ENCODE measurements at regions not wholly inside any gene's neighbourhood (a gene's known extent, or its start where the extent isn't known, plus 50 kb on each side); places are given as distances from the start of the nearest gene placed in this dataset.

DNA sequence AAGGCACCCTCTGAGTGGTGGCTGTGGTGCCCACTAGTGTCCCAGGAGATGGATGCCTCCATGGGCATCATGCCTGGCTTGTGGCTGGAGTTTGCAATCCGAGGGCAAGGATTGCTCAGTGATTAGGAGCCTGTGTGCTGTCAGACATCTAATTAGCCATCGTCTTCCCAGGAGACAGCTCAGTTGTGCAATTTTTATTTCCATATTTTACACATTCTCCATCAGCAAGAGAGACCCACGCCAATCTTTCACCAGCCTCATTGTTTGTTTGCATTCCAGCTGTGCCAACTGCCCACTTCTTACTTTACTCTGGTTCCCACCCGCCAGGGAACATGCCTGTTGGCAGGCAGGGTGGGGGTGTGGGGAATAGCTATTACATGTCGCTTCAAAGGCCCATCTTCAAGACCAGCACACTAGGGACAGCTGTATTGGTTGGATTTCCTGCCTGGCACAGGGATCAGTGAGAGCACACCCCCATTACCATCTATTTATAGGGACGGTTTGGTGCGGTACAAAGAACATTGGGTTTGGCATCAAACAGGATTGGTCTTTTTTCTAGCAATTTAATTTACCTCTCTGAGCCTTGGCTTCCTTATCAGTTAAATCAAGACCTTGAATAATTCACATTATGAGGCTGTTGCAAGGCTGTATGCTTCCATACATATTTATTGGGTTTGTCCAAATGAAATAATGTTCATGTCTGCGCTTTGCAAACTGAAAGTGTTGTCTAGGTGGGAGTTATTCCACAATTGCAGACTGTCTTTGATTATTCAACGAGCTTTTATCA, 80.7 kb upstream of the NAV2 start:
- Mint-ChIP-seq H3K9me3 (ENCODE audit: unreplicated experiment) (peaks cover 4% of the 10 kb centered on the region), H3K36me3 (ENCODE audit: low read depth, unreplicated experiment) (no peaks in the 10 kb centered on the region), H3K4me3 (ENCODE audit: unreplicated experiment) (no peak overlapping the region), H3K27me3 (ENCODE audit: unreplicated experiment) (peaks cover 1% of the 10 kb centered on the region), H3K27ac (ENCODE audit: unreplicated experiment) (no peak overlapping the region), H3K4me1 (ENCODE audit: unreplicated experiment) (peaks cover 6% of the 10 kb centered on the region)
- TF ChIP-seq, protein P1, sequence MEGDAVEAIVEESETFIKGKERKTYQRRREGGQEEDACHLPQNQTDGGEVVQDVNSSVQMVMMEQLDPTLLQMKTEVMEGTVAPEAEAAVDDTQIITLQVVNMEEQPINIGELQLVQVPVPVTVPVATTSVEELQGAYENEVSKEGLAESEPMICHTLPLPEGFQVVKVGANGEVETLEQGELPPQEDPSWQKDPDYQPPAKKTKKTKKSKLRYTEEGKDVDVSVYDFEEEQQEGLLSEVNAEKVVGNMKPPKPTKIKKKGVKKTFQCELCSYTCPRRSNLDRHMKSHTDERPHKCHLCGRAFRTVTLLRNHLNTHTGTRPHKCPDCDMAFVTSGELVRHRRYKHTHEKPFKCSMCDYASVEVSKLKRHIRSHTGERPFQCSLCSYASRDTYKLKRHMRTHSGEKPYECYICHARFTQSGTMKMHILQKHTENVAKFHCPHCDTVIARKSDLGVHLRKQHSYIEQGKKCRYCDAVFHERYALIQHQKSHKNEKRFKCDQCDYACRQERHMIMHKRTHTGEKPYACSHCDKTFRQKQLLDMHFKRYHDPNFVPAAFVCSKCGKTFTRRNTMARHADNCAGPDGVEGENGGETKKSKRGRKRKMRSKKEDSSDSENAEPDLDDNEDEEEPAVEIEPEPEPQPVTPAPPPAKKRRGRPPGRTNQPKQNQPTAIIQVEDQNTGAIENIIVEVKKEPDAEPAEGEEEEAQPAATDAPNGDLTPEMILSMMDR (IDR thresholded peaks at IDR 0.05; ENCODE audit: unreplicated experiment) = no peak
- no peak for DNase-seq (ENCODE audit: low spot score)

DNA sequence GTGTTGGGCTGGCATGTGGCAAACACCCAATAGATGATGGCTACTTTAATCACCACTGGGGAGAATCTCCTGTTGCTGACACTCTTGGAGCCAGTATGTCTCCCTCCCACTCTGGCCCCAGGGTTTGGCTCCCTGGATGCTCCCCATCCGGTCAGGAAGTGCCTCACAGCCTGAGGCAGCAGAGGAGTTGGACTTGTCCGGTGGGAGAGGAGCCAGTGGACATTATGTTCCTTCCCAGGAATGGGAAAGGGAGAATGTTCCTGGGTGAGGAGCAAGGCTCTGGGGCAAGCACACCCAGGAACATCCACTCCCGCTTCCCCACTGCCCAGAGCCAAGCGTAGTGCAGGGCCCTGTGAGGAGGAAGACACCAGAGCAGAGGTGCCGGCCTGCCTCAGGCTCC, 84.6 kb upstream of the NAV2 start:
- Mint-ChIP-seq H3K4me1 (ENCODE audit: unreplicated experiment) (peaks cover 6% of the 10 kb centered on the region), H3K9me3 (ENCODE audit: unreplicated experiment) (no peaks in the 10 kb centered on the region), H3K27me3 (ENCODE audit: unreplicated experiment) (peaks cover 1% of the 10 kb centered on the region), H3K36me3 (ENCODE audit: low read depth, unreplicated experiment) (no peaks in the 10 kb centered on the region), H3K4me3 (ENCODE audit: unreplicated experiment) (no peak overlapping the region), H3K27ac (ENCODE audit: unreplicated experiment) (no peak overlapping the region)
- TF ChIP-seq, protein P1 (IDR thresholded peaks at IDR 0.05; ENCODE audit: unreplicated experiment) = no peak
- DNase-seq (ENCODE audit: low spot score) = no peak

DNA sequence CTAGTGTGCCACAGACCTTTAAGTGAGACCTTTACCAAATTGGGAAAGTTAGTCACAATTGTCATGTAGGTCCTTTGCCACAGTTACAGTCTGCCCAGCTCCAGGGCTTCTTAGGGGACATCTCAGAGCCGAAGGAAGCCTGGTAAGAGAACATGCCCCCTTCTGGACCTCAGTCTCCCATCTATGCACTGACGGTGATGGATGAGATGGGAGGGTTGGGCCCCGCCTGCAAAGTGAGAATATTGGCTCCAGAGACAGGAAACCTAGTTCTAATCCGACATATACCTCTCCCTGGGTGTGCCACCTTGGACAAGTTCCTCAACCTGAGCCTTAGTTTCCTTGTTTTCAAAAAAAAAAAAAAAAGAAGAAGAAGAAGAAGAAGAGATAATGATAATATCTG, 85.1 kb upstream of the NAV2 start:
- Mint-ChIP-seq H3K9me3 (ENCODE audit: unreplicated experiment) (no peaks in the 10 kb centered on the region), H3K4me1 (ENCODE audit: unreplicated experiment) (peaks cover 6% of the 10 kb centered on the region), H3K27me3 (ENCODE audit: unreplicated experiment) (peaks cover 1% of the 10 kb centered on the region), H3K27ac (ENCODE audit: unreplicated experiment) (no peak overlapping the region), H3K4me3 (ENCODE audit: unreplicated experiment) (no peak overlapping the region), H3K36me3 (ENCODE audit: low read depth, unreplicated experiment) (no peaks in the 10 kb centered on the region)
- TF ChIP-seq, protein P1 (IDR thresholded peaks at IDR 0.05; ENCODE audit: unreplicated experiment) = no peak
- no peak for DNase-seq (ENCODE audit: low spot score)

DNA sequence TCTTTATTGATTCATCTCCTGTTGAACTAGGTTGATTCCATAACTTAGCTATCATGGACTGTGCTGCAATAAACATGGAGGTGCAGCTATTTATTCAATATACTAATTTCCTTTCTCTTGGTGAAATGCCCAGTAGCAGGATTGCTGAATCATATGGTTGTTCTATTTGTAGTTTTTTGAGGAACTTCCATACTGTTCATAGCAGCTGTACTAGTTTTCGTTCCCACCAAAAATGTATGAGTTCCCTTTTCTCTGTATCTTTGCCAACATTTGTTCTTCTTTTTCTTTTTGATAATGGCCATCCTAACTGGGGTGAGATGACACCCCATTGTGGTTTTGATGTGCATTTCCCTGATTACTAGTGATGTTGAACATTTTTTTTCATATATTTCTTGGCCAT, 87.2 kb upstream of the NAV2 start:
- Mint-ChIP-seq H3K27me3 (ENCODE audit: unreplicated experiment) (peaks cover 1% of the 10 kb centered on the region), H3K4me1 (ENCODE audit: unreplicated experiment) (peaks cover 6% of the 10 kb centered on the region), H3K36me3 (ENCODE audit: low read depth, unreplicated experiment) (no peaks in the 10 kb centered on the region), H3K27ac (ENCODE audit: unreplicated experiment) (no peak overlapping the region), H3K4me3 (ENCODE audit: unreplicated experiment) (no peak overlapping the region), H3K9me3 (ENCODE audit: unreplicated experiment) (no peaks in the 10 kb centered on the region)
- TF ChIP-seq, protein P1 (IDR thresholded peaks at IDR 0.05; ENCODE audit: unreplicated experiment) = no peak
- no peak for DNase-seq (ENCODE audit: low spot score)

DNA sequence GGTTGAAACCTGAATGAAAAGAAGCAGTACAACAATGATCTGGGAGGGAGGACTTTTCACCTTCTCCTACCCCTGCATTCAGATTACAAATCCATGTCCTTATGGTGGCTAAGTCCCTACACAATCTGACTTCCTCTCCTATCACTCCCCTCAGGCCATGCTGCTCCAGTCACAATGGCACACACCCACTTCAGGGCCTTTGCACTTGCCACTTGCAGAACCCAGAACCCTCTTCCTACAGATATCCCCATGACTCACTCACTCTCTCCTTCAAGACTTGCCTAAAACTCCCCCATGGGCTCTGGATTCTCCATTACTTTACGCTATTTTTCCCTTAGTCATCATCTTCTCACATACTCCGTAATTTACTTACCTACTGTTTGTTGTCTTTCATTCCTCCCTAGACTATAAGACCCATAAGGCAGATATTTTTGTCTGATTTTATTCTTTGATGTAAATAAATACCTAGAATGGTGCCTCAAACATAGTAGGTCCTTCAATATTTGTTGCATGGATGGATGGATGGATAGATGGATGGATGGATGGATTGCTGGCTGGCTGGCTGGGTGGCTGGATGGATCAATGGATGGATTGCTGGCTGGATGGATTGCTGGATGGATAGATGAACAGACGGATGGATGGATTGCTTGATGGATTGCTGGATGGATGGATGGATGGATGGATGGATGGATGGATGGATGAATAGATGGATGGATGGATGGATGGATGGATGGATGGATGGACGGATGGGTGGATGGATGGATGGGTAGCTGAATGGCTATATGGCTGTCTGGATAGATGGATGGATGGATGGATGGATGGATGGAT, 94.7 kb upstream of the NAV2 start:
- Mint-ChIP-seq H3K4me1 (ENCODE audit: unreplicated experiment) (peaks cover 2% of the 10 kb centered on the region), H3K9me3 (ENCODE audit: unreplicated experiment) (peaks cover 6% of the 10 kb centered on the region), H3K36me3 (ENCODE audit: low read depth, unreplicated experiment) (no peaks in the 10 kb centered on the region), H3K4me3 (ENCODE audit: unreplicated experiment) (no peak overlapping the region), H3K27ac (ENCODE audit: unreplicated experiment) (no peak overlapping the region), H3K27me3 (ENCODE audit: unreplicated experiment) (peaks cover 4% of the 10 kb centered on the region)
- TF ChIP-seq, protein P1 (IDR thresholded peaks at IDR 0.05; ENCODE audit: unreplicated experiment) = no peak
- no peak for DNase-seq (ENCODE audit: low spot score)
